ENCODE measurements at regions not wholly inside any gene's neighbourhood (a gene's known extent, or its start where the extent isn't known, plus 50 kb on each side); places are given as distances from the start of the nearest gene placed in this dataset.

- Histone ChIP-seq H3K27ac (ENCODE audit: low read depth, low read length) (no peak overlapping the region), H3K9ac (replicated peaks in 1 of 4; ENCODE audit: extremely low read depth in 1 of 4, low read depth in 3 of 4, low read length in 3 of 4) (no peak overlapping the region), H4K8ac (ENCODE audit: extremely low read depth, insufficient read depth, low read length) (no peak overlapping the region), H4K20me1 (replicated peaks in 1 of 2; ENCODE audit: control insufficient read depth in 1 of 2, insufficient read depth in 2 of 2, low read length in 2 of 2) (no peaks in the 10 kb centered on the region), H2BK15ac (ENCODE audit: low read length) (no peak overlapping the region), H3K9me3 (ENCODE audit: insufficient read depth in 2 of 2, low read depth in 1 of 2, low read length in 1 of 2) (no peaks in the 10 kb centered on the region), H3K4ac (replicated peaks; ENCODE audit: insufficient read length, low read depth, low read length) (no peak overlapping the region), H3K14ac (ENCODE audit: insufficient read length) (no peak overlapping the region), H3K4me3 (ENCODE audit: extremely low read depth in 1 of 4, insufficient read depth in 2 of 4, low read depth in 3 of 4, low read length in 4 of 4) (no peak overlapping the region), H2AK5ac (ENCODE audit: low read depth, low read length) (peak overlapping the region; percentile 45; the same call in 1 of the 2 replicates), H3K23ac (ENCODE audit: insufficient read length) (no peak overlapping the region), H2AFZ (ENCODE audit: low read length) (no peak overlapping the region), H4K91ac (replicated peaks; ENCODE audit: insufficient read length, low read length) (no peak overlapping the region), H3K23me2 (ENCODE audit: low read depth, low read length) (no peaks in the 10 kb centered on the region), H4K5ac (ENCODE audit: insufficient read length, low read depth, low read length) (no peak overlapping the region), H3K79me1 (ENCODE audit: low read depth, low read length) (no peaks in the 10 kb centered on the region), H3K27me3 (replicated peaks in 1 of 4; ENCODE audit: control insufficient read depth in 3 of 4, extremely low read depth in 1 of 4, insufficient read depth in 3 of 4, low read length in 3 of 4) (no peaks in the 10 kb centered on the region), H2BK5ac (ENCODE audit: low read depth, low read length) (no peak overlapping the region; the same call in 1 of the 2 replicates), H2BK120ac (replicated peaks; ENCODE audit: low read depth, low read length) (peak overlapping the region; percentile 3), H3K18ac (ENCODE audit: extremely low read depth, low read length) (peak overlapping the region; percentile 57), H2BK20ac (ENCODE audit: low read length) (peak overlapping the region; percentile 84), H3K4me2 (ENCODE audit: insufficient read depth in 1 of 2, low read depth in 2 of 2, low read length in 2 of 2) (no peak overlapping the region), H3K56ac (replicated peaks; ENCODE audit: insufficient read length, low read depth, low read length) (no peak overlapping the region), H3K4me1 (replicated peaks in 1 of 4; ENCODE audit: control insufficient read depth in 3 of 4, insufficient read depth in 4 of 4, low read length in 3 of 4) (peaks cover 0 to 12% (median 5%) of the 10 kb centered on the region in 4 experiments; a peak in 4 of 7 replicates), H3K36me3 (ENCODE audit: control insufficient read depth in 2 of 4, insufficient read depth in 4 of 4, low read length in 3 of 4) (no peaks in the 10 kb centered on the region), H3K79me2 (ENCODE audit: control insufficient read depth in 1 of 2, insufficient read depth in 2 of 2, low read length in 2 of 2) (no peaks in the 10 kb centered on the region), H2BK12ac (ENCODE audit: low read depth, low read length) (peak overlapping the region; percentile 94)
- DNase-seq (ENCODE audit: low read depth in 1 of 2, low spot score in 2 of 2) (no peak), FAIRE-seq (no peak)
- ChIA-PET CTCF (ENCODE audit: partially characterized antibody) (interaction anchor here (0.9 to 1.4 kb wide), 2 partner anchors 487 to 1461 kb away, joined by 3 read pairs; no protein-coding TSS in a partner anchor), POLR2A (ENCODE audit: partially characterized antibody) (no interaction called here)
- no peak for TF ChIP-seq TCF12 (IDR thresholded peaks at IDR 0.05; ENCODE audit: low read depth, low read length)
- no peak for TF ChIP-seq TEAD4 (IDR thresholded peaks at IDR 0.05; ENCODE audit: low read depth, low read length)
- TF ChIP-seq YY1 (IDR thresholded peaks at IDR 0.05; ENCODE audit: low read depth, low read length), result no peak
- TF ChIP-seq MAFK (IDR thresholded peaks at IDR 0.05; ENCODE audit: low read depth, low read length), result no peak
- no peak for TF ChIP-seq BACH1 (IDR thresholded peaks at IDR 0.05; ENCODE audit: low read length)
- no peak for TF ChIP-seq CHD2 (IDR thresholded peaks at IDR 0.05; ENCODE audit: low read length)
- no peak for TF ChIP-seq POLR2AphosphoS5 (IDR thresholded peaks at IDR 0.05; ENCODE audit: low read depth, low read length)
- TF ChIP-seq SRF (IDR thresholded peaks at IDR 0.05; ENCODE audit: low read depth, low read length), result no peak
- TF ChIP-seq HDAC6 (IDR thresholded peaks at IDR 0.05; ENCODE audit: low read depth, low read length), result no peak
- no peak for TF ChIP-seq SP2 (IDR thresholded peaks at IDR 0.05; ENCODE audit: low read length)
- no peak for TF ChIP-seq ASH2L (IDR thresholded peaks at IDR 0.05; ENCODE audit: low read length)
- no peak for TF ChIP-seq KDM1A (IDR thresholded peaks at IDR 0.05; ENCODE audit: borderline replicate concordance, low read length)
- 91% methylated on average over 4 of the region's 4 CpGs; no CpG with 5 or more reads in 1 of the 2 experiments for WGBS, 2 experiments (ENCODE audit: extremely low coverage in 1 of 2, insufficient coverage in 1 of 2, insufficient read length in 1 of 2, insufficient replicate concordance in 2 of 2, low coverage in 1 of 2, low lambda C conversion rate in 2 of 2, missing lambda C conversion rate in 1 of 2)
Observed at GRCh38 chr3:95350049-95350448, 1287.2 kb downstream of the NSUN3 start.

All from H1 (cell line).